HepG2 (cell line): ENCODE measurements at regions not wholly inside any gene's neighbourhood (a gene's known extent, or its start where the extent isn't known, plus 50 kb on each side); places are given as distances from the start of the nearest gene placed in this dataset.

Experiments
- ATAC-seq: fragments of 200-7000 bp; cut with Tn5 transposase; 3 replicates; pipeline ENCODE4 v1.9.1; 2020; ENCODE audit warnings: mild to moderate bottlenecking, moderate library complexity
- BruUV-seq: library from RNA; stranded (reverse); fragments of 400-500 nt; replicated peaks from 2 replicates; lab custom pipeline; 2021; lab: Mats Ljungman, UMichigan
- CTCF ChIA-PET: fragments of 300-600 bp; formaldehyde crosslinking; extraction: SDS; loops from one replicate; lab custom pipeline; 2021; ENCODE audit warnings: low total read pairs, inconsistent platforms, low intra/inter-chr PET ratio; lab: Yijun Ruan, JAX
- POLR2A ChIA-PET: fragments of 350-600 bp; sonication (Branson Sonifier 250); formaldehyde crosslinking; loops from one replicate; lab custom pipeline; 2020; ENCODE audit warnings: antibody characterized with exemption, inconsistent platforms; lab: Yijun Ruan, JAX
- DNase-seq: peaks from one replicate; pipeline ENCODE4 v3.0.0-alpha.2; 2015; ENCODE audit warnings: low spot score
- FAIRE-seq: peaks from 3 replicates; lab custom pipeline; 2011; peaks lifted over from hg19 to GRCh38; lab: Jason Lieb, UNC
- H2AFZ ChIP-seq: one replicate; pipeline ENCODE4 v1.6.1; 2011; ENCODE audit warnings: low read length, inconsistent platforms
- H3K27ac ChIP-seq: fragments of 300-600 bp; 3 replicates; pipeline ENCODE4 v1.8.0; 2011; ENCODE audit warnings: mixed run types, mild to moderate bottlenecking, mixed read lengths, low read length, inconsistent platforms; ENCODE audit not compliant: insufficient read depth; ENCODE audit errors: extremely low read length
- H3K27me3 ChIP-seq, 2 experiments: fragments of 200-600 bp in 1 of 2; 2 replicates in 1 of 2; 3 replicates in 1 of 2; pipeline versions ENCODE4 v1.6.0 to v1.8.0; 2011; ENCODE audit warnings: low read length in 2 of 2, mild to moderate bottlenecking in 2 of 2, moderate library complexity in 2 of 2, inconsistent platforms in 1 of 2; ENCODE audit not compliant: insufficient read depth in 2 of 2, control insufficient read depth in 1 of 2
- H3K36me3 ChIP-seq, 2 experiments: fragments of 200-600 bp in 1 of 2; replicated peaks in 1 of 2; 2 replicates in 1 of 2; 3 replicates in 1 of 2; pipeline versions ENCODE4 v1.5.1 to v1.8.0; 2011; ENCODE audit warnings: low read length in 2 of 2, inconsistent platforms in 1 of 2; ENCODE audit not compliant: insufficient read depth in 2 of 2, control insufficient read depth in 1 of 2
- H3K4me1 ChIP-seq: 2 replicates; pipeline ENCODE4 v1.5.1; 2012; ENCODE audit warnings: low read length, inconsistent platforms; ENCODE audit not compliant: insufficient read depth
- H3K4me2 ChIP-seq: 2 replicates; pipeline ENCODE4 v1.6.0; 2011; ENCODE audit warnings: low read depth, low read length, inconsistent platforms
- H3K4me3 ChIP-seq, 3 experiments: fragments of 200-600 bp in 1 of 3; sonication (generic), shearing (Covaris generic) in 1 of 3; replicated peaks in 1 of 3; 2 replicates each; pipeline ENCODE4 v1.5.1; 2011 to 2016; ENCODE audit warnings: low read length in 3 of 3, inconsistent platforms in 2 of 3, low read depth in 2 of 3, mild to moderate bottlenecking in 2 of 3, control low read depth in 1 of 3, mixed read lengths in 1 of 3; ENCODE audit not compliant: insufficient read depth in 1 of 3
- H3K79me2 ChIP-seq: one replicate; pipeline ENCODE4 v1.6.1; 2011; ENCODE audit warnings: low read length, inconsistent platforms; ENCODE audit not compliant: insufficient read depth
- H3K9ac ChIP-seq: 2 replicates; pipeline ENCODE4 v1.6.0; 2011; ENCODE audit warnings: mild to moderate bottlenecking, low read depth, low read length, inconsistent platforms; ENCODE audit not compliant: insufficient read depth
- H3K9me3 ChIP-seq: 2 replicates; pipeline ENCODE4 v1.5.1; 2012; ENCODE audit warnings: mild to moderate bottlenecking, low read length
- H4K20me1 ChIP-seq: 2 replicates; pipeline ENCODE4 v1.6.0; 2011; ENCODE audit warnings: inconsistent platforms, mild to moderate bottlenecking, low read length, moderate library complexity; ENCODE audit not compliant: insufficient read depth
- GPBP1L1 ChIP-seq: sonication (generic); formaldehyde crosslinking; IDR thresholded peaks from 2 replicates; pipeline ENCODE4 v1.5.0; 2020; ENCODE audit warnings: mild to moderate bottlenecking, missing genetic modification reagents
- MAFF ChIP-seq: IDR thresholded peaks from 2 replicates; pipeline ENCODE4 v1.6.1; 2011; ENCODE audit warnings: low read depth, low read length, improper control_type of control experiment
- MAFK ChIP-seq, 2 experiments: IDR thresholded peaks in 1 of 2; conservative IDR thresholded peaks in 1 of 2; 2 replicates each; pipeline ENCODE4 v1.6.1; 2011; ENCODE audit warnings: improper control_type of control experiment in 2 of 2, low read length in 2 of 2
- ZBTB7A ChIP-seq: sonication (generic); formaldehyde crosslinking; IDR thresholded peaks from 2 replicates; pipeline ENCODE4 v1.8.0; 2022; ENCODE audit warnings: mild to moderate bottlenecking, missing genetic modification reagents
- WGBS: methylation state at CpG from one replicate; pipeline ENCODE4 v1.1.6; 2017; ENCODE audit warnings: low lambda C conversion rate; 5-methylcytosine and 5-hydroxymethylcytosine counted together
- in situ Hi-C: cut with HindIII; loops from 2 replicates; pipeline ENCODE4 v1.10.0; 2017; ENCODE audit warnings: low pct_unique_long_range_greater_than_20kb; ENCODE audit not compliant: extremely low pct_ligation_motif_present
- intact Hi-C: fragments of 100-400 bp; cut with micrococcal nuclease; formaldehyde crosslinking; loops from one replicate; pipeline ENCODE4 v1.10.0; 2022; ENCODE audit not compliant: unreplicated experiment

GRCh38 chrX:26007462-26007861 is 130.7 kb upstream of the MAGEB18 start:
- WGBS, result 0% methylated on average over 2 of the region's 2 CpGs
- H2AFZ ChIP-seq, result no peak overlapping the region
- TF ChIP-seq MAFK (conservative IDR thresholded peaks at IDR 0.05 in 1 of 2, IDR thresholded peaks at IDR 0.05 in 1 of 2; ENCODE audit: low read length in 2 of 2) (peak; percentile 3 to 63; a peak in 2 of 4 replicates), MAFF (peak; percentile 45), ZBTB7A (no peak)
- H4K20me1 ChIP-seq, result no peaks in the 10 kb centered on the region
- H3K36me3 ChIP-seq, result no peaks in the 10 kb centered on the region
- no peaks in the 10 kb centered on the region for H3K27me3 ChIP-seq
- no peak overlapping the region for H3K4me3 ChIP-seq
- FAIRE-seq (no peak), ATAC-seq (no peak), DNase-seq (no peak)
- H3K4me1 ChIP-seq, result no peaks in the 10 kb centered on the region
- H3K9me3 ChIP-seq, result no peaks in the 10 kb centered on the region
- H3K79me2 ChIP-seq, result no peaks in the 10 kb centered on the region
- BruUV-seq, result no TSS peak
- H3K4me2 ChIP-seq, result no peak overlapping the region
- ChIA-PET CTCF (no interaction called here), POLR2A (no interaction called here)
- no peak overlapping the region for H3K9ac ChIP-seq
- intact Hi-C loops (no loop called here), in situ Hi-C loops (no loop called here)
- H3K27ac ChIP-seq, result no peak overlapping the region

GRCh38 chrX:26008042-26008441 is 130.1 kb upstream of the MAGEB18 start:
- no peak overlapping the region for H3K9ac ChIP-seq
- CTCF ChIA-PET, result no interaction called here
- TF ChIP-seq MAFK (conservative IDR thresholded peaks at IDR 0.05 in 1 of 2, IDR thresholded peaks at IDR 0.05 in 1 of 2; ENCODE audit: low read length in 2 of 2) (peak; percentile 19 to 76; a peak in 2 of 4 replicates), GPBP1L1 (no peak), MAFF (peak; percentile 57)
- H3K79me2 ChIP-seq, result no peaks in the 10 kb centered on the region
- BruUV-seq, result no TSS peak
- H3K4me3 ChIP-seq, result no peak overlapping the region
- no peak for FAIRE-seq
- H4K20me1 ChIP-seq, result no peaks in the 10 kb centered on the region
- ATAC-seq, result no peak
- H3K27ac ChIP-seq, result no peak overlapping the region
- in situ Hi-C loops (no loop called here), intact Hi-C loops (no loop called here)
- no peak for DNase-seq
- H3K4me1 ChIP-seq, result no peaks in the 10 kb centered on the region
- no peak overlapping the region for H3K4me2 ChIP-seq
- H3K36me3 ChIP-seq, result no peaks in the 10 kb centered on the region
- 0% methylated on average over 2 of the region's 2 CpGs for WGBS
- H3K27me3 ChIP-seq, result no peaks in the 10 kb centered on the region
- H2AFZ ChIP-seq, result no peak overlapping the region
- POLR2A ChIA-PET, result no interaction called here
- no peaks in the 10 kb centered on the region for H3K9me3 ChIP-seq
